ENCODE measurements at regions not wholly inside any gene's neighbourhood (a gene's known extent, or its start where the extent isn't known, plus 50 kb on each side); places are given as distances from the start of the nearest gene placed in this dataset.
"Not testable (repeated sequence)": the region's sequence is repeated elsewhere in the genome, so short reads cannot be mapped to it uniquely, and the experiment has no call there.

DNA sequence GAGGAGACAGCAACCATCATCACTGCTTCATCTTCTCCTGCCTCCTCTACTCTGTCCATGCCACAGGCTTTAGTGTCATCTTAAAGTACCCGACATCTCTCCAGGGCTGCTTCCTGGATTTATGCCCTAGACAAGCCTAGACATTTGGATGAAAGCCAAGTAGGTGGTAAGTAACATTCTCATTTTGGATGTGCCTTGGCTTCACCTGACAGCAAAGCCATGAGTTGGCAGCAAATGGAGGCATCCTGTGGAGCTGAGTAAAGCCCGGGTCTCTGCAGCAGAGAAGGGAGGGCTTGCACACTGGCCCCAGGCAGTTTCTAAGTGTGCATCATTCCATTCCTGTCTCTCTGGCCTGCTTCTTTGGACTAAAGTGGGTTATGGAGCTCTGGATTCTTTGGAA is 299.1 kb downstream of the DMAC1 start:
- TF ChIP-seq, protein P1, sequence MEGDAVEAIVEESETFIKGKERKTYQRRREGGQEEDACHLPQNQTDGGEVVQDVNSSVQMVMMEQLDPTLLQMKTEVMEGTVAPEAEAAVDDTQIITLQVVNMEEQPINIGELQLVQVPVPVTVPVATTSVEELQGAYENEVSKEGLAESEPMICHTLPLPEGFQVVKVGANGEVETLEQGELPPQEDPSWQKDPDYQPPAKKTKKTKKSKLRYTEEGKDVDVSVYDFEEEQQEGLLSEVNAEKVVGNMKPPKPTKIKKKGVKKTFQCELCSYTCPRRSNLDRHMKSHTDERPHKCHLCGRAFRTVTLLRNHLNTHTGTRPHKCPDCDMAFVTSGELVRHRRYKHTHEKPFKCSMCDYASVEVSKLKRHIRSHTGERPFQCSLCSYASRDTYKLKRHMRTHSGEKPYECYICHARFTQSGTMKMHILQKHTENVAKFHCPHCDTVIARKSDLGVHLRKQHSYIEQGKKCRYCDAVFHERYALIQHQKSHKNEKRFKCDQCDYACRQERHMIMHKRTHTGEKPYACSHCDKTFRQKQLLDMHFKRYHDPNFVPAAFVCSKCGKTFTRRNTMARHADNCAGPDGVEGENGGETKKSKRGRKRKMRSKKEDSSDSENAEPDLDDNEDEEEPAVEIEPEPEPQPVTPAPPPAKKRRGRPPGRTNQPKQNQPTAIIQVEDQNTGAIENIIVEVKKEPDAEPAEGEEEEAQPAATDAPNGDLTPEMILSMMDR (IDR thresholded peaks at IDR 0.05; ENCODE audit: insufficient read depth, low read length) = no peak
- DNase-seq (ENCODE audit: low read depth) = no peak

DNA sequence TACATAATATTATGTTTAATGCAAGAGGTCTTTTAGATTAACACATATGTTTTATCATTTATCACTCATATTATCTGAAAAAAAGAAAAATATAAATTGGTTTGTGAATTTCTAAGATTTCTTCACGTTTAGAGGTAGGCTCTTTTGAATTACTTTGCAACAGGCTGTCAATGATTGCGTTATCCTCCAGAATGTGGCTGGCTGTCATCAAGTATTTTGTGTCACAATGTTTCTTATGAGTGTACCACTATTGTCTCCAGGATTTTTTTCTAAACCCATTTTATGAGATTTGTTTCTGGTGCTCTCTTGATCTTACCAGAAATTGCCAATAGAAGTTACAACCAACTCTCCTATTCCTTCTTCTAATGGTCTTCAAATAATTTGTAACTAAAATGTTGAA is 307.9 kb downstream of the DMAC1 start:
- no peak overlapping the region for H3K4me3 ChIP-seq (ENCODE audit: low read depth, low read length)
- DNase-seq (ENCODE audit: low read depth) = no peak
- TF ChIP-seq, protein P1 (IDR thresholded peaks at IDR 0.05; ENCODE audit: insufficient read depth, low read length) = no peak

More for the DNA sequence above, 299.1 kb downstream of the DMAC1 start:
- H3K4me3 ChIP-seq (ENCODE audit: low read depth, low read length) = no peak overlapping the region

DNA sequence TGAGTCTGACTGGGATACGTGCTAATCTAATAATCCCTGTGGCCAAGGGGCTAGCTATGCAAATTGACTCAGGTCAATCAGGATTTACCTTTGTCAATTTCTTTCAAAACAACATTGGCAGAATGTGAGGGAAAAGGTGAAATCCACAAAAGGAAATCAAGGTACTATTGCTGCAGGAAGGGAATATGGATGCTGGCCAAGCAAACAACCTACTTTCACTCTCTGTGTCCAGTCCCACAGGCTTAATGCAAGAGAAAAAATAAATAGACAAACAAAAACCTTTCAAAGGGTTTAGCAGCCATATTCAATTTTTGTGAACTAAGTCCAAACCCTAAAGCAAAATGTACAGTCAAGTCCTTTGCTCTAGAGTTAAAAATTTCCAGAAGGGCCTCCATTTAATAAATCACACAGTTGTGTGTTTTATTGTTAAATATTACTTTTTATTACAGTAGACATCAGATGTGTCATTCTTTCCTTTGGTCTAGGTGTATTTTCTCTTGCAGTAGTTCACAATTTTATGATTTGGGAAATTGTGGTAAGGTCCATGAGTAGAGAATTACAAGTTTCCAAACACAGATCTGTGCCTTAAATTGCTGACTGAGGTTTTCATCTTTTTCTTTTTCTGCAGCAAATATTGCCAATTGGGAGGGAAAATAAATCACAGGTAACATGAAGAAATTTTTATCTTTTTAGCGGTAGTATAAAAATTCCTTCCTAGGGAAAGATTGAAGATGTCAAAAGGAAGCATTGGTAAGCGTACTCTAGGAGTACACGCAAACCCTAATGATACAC is 309.1 kb downstream of the DMAC1 start:
- H3K4me3 ChIP-seq (ENCODE audit: low read depth, low read length) = no peak overlapping the region
- no peak for DNase-seq (ENCODE audit: low read depth)
- TF ChIP-seq, protein P1 (IDR thresholded peaks at IDR 0.05; ENCODE audit: insufficient read depth, low read length) = no peak

DNA sequence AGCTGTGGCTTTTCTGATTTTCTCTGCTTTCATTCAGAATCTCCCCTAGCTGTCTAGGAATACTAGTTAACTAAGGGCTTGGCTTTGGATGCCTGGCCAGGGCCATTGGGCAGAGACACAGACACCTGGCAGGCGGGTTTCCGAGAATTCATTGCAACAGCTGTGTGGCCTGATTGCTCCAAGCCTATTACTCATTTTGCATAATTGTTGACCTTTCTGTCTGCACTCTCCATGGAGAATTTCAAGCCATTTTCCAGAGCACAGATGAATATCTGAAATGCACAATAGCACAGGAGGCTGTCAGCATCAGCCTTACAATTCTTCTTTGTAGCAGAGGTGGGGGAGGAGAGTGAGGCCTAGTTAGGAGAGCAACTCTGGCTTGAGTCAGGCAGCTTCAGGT is 310.5 kb downstream of the DMAC1 start:
- H3K4me3 ChIP-seq (ENCODE audit: low read depth, low read length) = no peak overlapping the region
- DNase-seq (ENCODE audit: low read depth) = no peak
- TF ChIP-seq, protein P1 (IDR thresholded peaks at IDR 0.05; ENCODE audit: insufficient read depth, low read length) = no peak

DNA sequence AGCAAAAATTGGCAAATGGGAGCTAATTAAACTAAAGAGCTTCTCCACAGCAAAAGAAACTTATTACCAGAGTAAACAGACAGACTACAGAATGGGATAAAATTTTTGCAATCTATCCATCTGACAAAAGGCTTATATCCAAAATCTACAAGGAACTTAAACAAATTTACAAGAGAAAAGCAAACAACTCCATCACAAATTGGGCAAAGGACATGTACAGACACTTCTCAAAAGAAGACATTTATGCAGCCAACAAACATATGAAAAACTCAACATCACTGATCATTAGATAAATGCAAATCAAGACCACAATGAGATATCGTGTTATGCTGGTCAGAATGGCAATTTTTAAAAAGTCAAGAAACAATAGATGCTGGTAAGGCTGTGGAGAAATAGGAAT is 315.6 kb downstream of the DMAC1 start:
- H3K4me3 ChIP-seq (ENCODE audit: low read depth, low read length); DNase-seq (ENCODE audit: low read depth): not testable (repeated sequence)

DNA sequence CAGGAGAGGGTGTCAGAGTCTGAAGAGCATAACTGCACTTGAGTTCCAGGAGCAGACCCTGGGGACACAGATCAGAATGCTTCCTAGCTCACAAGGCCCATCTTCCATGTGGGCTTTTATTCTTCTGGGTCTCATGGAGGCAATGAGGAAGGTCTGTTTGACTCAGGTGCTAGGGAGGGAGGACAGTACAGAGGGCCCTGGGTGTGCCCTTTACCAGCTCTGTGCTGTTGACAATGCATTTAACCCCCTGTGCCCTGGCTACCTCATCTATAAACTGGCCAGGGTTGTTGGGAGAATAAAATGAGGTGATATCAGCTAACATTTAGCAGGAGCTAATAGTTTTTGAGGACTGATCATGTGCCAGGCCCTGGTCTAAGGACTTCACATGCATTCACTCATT is 318.0 kb downstream of the DMAC1 start:
- TF ChIP-seq, protein P1 (IDR thresholded peaks at IDR 0.05; ENCODE audit: insufficient read depth, low read length) = no peak
- DNase-seq (ENCODE audit: low read depth) = no peak
- no peak overlapping the region for H3K4me3 ChIP-seq (ENCODE audit: low read depth, low read length)

DNA sequence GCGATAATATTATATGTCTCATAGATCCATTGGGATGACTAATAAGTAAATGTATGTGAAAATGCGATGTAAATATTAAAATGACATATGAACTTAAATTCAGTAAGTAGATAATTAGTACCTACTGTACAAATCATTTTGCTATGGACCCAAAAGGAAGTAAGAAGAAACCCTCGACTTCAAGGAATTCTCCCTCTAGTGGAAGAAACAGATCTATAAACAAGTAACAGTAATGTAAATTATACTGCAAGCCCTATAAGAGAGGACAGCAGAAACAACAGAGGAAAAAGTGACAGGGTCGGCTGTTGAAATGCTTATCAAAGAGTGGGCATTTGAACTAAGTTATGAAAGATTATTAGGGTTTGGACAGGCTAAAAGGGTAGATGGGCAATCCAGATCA is 320.3 kb downstream of the DMAC1 start:
- TF ChIP-seq, protein P1 (IDR thresholded peaks at IDR 0.05; ENCODE audit: insufficient read depth, low read length) = no peak
- H3K4me3 ChIP-seq (ENCODE audit: low read depth, low read length) = no peak overlapping the region
- DNase-seq (ENCODE audit: low read depth) = no peak

Measured in fibroblast of the aortic adventitia (primary cell).